MM.1S (cell line): ENCODE measurements at regions not wholly inside any gene's neighbourhood (a gene's known extent, or its start where the extent isn't known, plus 50 kb on each side); places are given as distances from the start of the nearest gene placed in this dataset.

Experiments used
- CTCF ChIP-seq: fragments of 300-600 bp; sonication (generic); IDR thresholded peaks from 2 replicates; pipeline ENCODE4 v1.5.1; 2016; ENCODE audit warnings: antibody characterized with exemption, low read length, mixed read lengths
- EZH2 ChIP-seq: fragments of 300-600 bp; sonication (generic); optimal IDR thresholded peaks from 2 replicates; pipeline ENCODE3; 2017; ENCODE audit warnings: low read depth, mild to moderate bottlenecking, antibody characterized with exemption, low read length, mixed read lengths
- EZH2phosphoT487 ChIP-seq: fragments of 300-600 bp; sonication (generic); IDR thresholded peaks from 2 replicates; pipeline ENCODE4 v1.6.1; 2018; ENCODE audit warnings: antibody characterized with exemption, low read length

DNA sequence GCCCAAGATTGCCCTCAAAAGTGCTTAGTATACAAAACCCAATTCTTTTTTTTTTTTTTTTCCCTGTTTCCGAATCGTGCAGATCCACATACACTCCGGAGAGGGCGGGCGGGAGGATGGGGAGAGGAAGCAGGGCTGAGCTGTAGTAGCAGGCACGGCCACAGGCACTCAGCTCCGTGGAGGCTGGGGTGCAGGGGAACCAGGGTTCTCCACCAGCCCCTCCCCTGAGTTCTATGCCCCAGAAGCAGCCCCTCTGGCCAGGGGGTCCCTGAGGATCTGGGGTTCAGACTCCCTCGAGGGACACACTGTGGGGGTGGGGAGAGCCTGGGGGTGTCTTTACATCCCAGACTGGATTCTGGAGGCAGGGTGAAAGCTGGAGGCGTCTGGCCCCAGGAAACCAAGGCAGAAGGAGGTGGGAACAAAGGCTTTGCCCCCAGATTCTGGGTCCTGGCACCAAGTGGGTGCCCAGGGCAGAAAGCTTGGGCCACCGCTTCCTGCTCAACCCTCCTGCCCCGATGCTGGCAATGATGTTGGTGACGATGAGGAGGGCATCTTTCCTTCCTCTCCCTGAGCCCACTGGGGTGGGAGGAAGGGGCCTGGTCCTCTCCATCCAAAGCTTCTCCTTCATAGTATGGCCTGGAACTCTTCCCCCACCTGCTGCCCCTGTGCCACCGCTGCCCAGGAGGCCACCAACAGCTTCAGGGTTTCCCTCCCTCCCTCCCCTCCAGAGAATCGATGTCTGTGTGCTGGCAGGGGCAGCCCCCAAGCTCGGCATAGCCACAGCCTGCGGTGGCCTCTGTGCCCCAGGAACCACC is 106.4 kb upstream of the TARDBP start:
- TF ChIP-seq CTCF (no peak), EZH2phosphoT487 (no peak), EZH2 (no peak)
